Activated T-helper 2 cell treated with anti-CD3 and anti-CD28 coated beads, Interferon-gamma antibody, Interleukin-2, Interleukin-4, amounts not matched to agents 10 μg/mL and 5 μg/mL and 100 μg/mL, durations not matched to agents 14 hours and 24 hours and 36 hours (primary cell): ENCODE measurements at regions not wholly inside any gene's neighbourhood (a gene's known extent, or its start where the extent isn't known, plus 50 kb on each side); places are given as distances from the start of the nearest gene placed in this dataset.
"Not testable (repeated sequence)": the region's sequence is repeated elsewhere in the genome, so short reads cannot be mapped to it uniquely, and the experiment has no call there.

Experiments
- DNase-seq: peaks from one replicate; pipeline ENCODE4 v3.0.0; 2021; ENCODE audit warnings: low spot score
- H3K27ac Mint-ChIP-seq: one replicate; pipeline ENCODE4 v1.8.0; 2021; ENCODE audit warnings: mixed read lengths
- H3K27me3 Mint-ChIP-seq: one replicate; pipeline ENCODE4 v1.8.0; 2021; ENCODE audit warnings: low read depth, mixed read lengths
- H3K36me3 Mint-ChIP-seq: one replicate; pipeline ENCODE4 v1.8.0; 2021; ENCODE audit warnings: low read depth, mixed read lengths
- H3K4me1 Mint-ChIP-seq: one replicate; pipeline ENCODE4 v1.8.0; 2021; ENCODE audit warnings: low read depth, mixed read lengths
- H3K4me3 Mint-ChIP-seq: one replicate; pipeline ENCODE4 v1.8.0; 2021; ENCODE audit warnings: low read depth, mild to moderate bottlenecking, moderate library complexity, mixed read lengths
- H3K9me3 Mint-ChIP-seq: one replicate; pipeline ENCODE4 v1.8.0; 2021; ENCODE audit warnings: mixed read lengths
- intact Hi-C: fragments of 100-400 bp; cut with micrococcal nuclease; formaldehyde crosslinking; loops from one replicate; pipeline ENCODE4 v1.15.1; 2023

- no peaks in the 10 kb centered on the region for H3K36me3 Mint-ChIP-seq
- no peak for DNase-seq
- no peak overlapping the region for H3K27ac Mint-ChIP-seq
- no peak overlapping the region for H3K4me3 Mint-ChIP-seq
- intact Hi-C loops, result no loop called here
- H3K9me3 Mint-ChIP-seq, result no peaks in the 10 kb centered on the region
- H3K27me3 Mint-ChIP-seq, result peaks cover 9% of the 10 kb centered on the region
- no peaks in the 10 kb centered on the region for H3K4me1 Mint-ChIP-seq
These were observed 155.7 kb downstream of the PTPRU start for GRCh38 chr1:29392036-29392435.

- Mint-ChIP-seq H3K27ac (no peak overlapping the region), H3K9me3 (no peaks in the 10 kb centered on the region), H3K36me3 (no peaks in the 10 kb centered on the region), H3K4me1 (no peaks in the 10 kb centered on the region), H3K27me3 (peaks cover 11% of the 10 kb centered on the region), H3K4me3 (no peak overlapping the region)
- intact Hi-C loops, result no loop called here
- no peak for DNase-seq
These were observed 155.1 kb downstream of the PTPRU start for GRCh38 chr1:29391362-29391880.

GRCh38 chr1:29390491-29391361 lies 154.4 kb downstream of the PTPRU start:
- no peaks in the 10 kb centered on the region for H3K36me3 Mint-ChIP-seq
- DNase-seq, result no peak
- H3K4me3 Mint-ChIP-seq, result no peak overlapping the region
- intact Hi-C loops, result no loop called here
- H3K27me3 Mint-ChIP-seq, result peaks cover 11% of the 10 kb centered on the region
- H3K9me3 Mint-ChIP-seq, result no peaks in the 10 kb centered on the region
- H3K27ac Mint-ChIP-seq, result no peak overlapping the region
- H3K4me1 Mint-ChIP-seq, result no peaks in the 10 kb centered on the region

GRCh38 chr1:29390075-29390474 lies 153.8 kb downstream of the PTPRU start:
- Mint-ChIP-seq H3K9me3 (no peaks in the 10 kb centered on the region), H3K27ac (no peak overlapping the region), H3K36me3 (no peaks in the 10 kb centered on the region), H3K4me3 (no peak overlapping the region), H3K27me3 (peaks cover 11% of the 10 kb centered on the region), H3K4me1 (no peaks in the 10 kb centered on the region)
- intact Hi-C loops, result no loop called here
- no peak for DNase-seq

- no peak for DNase-seq
- H3K4me1 Mint-ChIP-seq, result no peaks in the 10 kb centered on the region
- no peaks in the 10 kb centered on the region for H3K36me3 Mint-ChIP-seq
- intact Hi-C loops, result no loop called here
- no peak overlapping the region for H3K4me3 Mint-ChIP-seq
- H3K27me3 Mint-ChIP-seq, result peaks cover 11% of the 10 kb centered on the region
- H3K9me3 Mint-ChIP-seq, result no peaks in the 10 kb centered on the region
- H3K27ac Mint-ChIP-seq, result no peak overlapping the region
These were observed 153.3 kb downstream of the PTPRU start for GRCh38 chr1:29389533-29390041.

GRCh38 chr1:29388884-29389283 lies 152.6 kb downstream of the PTPRU start:
- Mint-ChIP-seq H3K4me1 (no peaks in the 10 kb centered on the region), H3K27me3 (peaks cover 12% of the 10 kb centered on the region)
- no peak for DNase-seq

GRCh38 chr1:29388170-29388569 lies 151.8 kb downstream of the PTPRU start:
- intact Hi-C loops, result no loop called here
- Mint-ChIP-seq H3K27ac (no peak overlapping the region), H3K4me1 (no peaks in the 10 kb centered on the region), H3K27me3 (peaks cover 16% of the 10 kb centered on the region), H3K36me3 (no peaks in the 10 kb centered on the region), H3K4me3 (no peak overlapping the region), H3K9me3 (no peaks in the 10 kb centered on the region)
- DNase-seq, result no peak

More at GRCh38 chr1:29388884-29389283, 152.6 kb downstream of the PTPRU start:
- Mint-ChIP-seq H3K27ac (no peak overlapping the region), H3K4me3 (no peak overlapping the region), H3K36me3 (no peaks in the 10 kb centered on the region), H3K9me3 (no peaks in the 10 kb centered on the region)
- intact Hi-C loops, result no loop called here

- no peak for DNase-seq
- intact Hi-C loops, result no loop called here
- H3K27me3 Mint-ChIP-seq, result peaks cover 16% of the 10 kb centered on the region
- no peak overlapping the region for H3K27ac Mint-ChIP-seq
- H3K9me3 Mint-ChIP-seq, result no peaks in the 10 kb centered on the region
- no peaks in the 10 kb centered on the region for H3K4me1 Mint-ChIP-seq
- H3K4me3 Mint-ChIP-seq, result no peak overlapping the region
- no peaks in the 10 kb centered on the region for H3K36me3 Mint-ChIP-seq
These were observed 150.9 kb downstream of the PTPRU start for GRCh38 chr1:29387210-29387609.

- H3K4me3 Mint-ChIP-seq, H3K4me1 Mint-ChIP-seq, H3K9me3 Mint-ChIP-seq, intact Hi-C loops, H3K36me3 Mint-ChIP-seq, H3K27ac Mint-ChIP-seq, DNase-seq: not testable (repeated sequence)
- peaks cover 16% of the 10 kb centered on the region for H3K27me3 Mint-ChIP-seq
These were observed 150.1 kb downstream of the PTPRU start for GRCh38 chr1:29386453-29386852.

GRCh38 chr1:29385966-29386365 lies 149.6 kb downstream of the PTPRU start:
- DNase-seq, result no peak
- Mint-ChIP-seq H3K4me1 (no peaks in the 10 kb centered on the region), H3K9me3 (no peaks in the 10 kb centered on the region), H3K4me3 (no peak overlapping the region), H3K36me3 (no peaks in the 10 kb centered on the region), H3K27me3 (peaks cover 16% of the 10 kb centered on the region), H3K27ac (no peak overlapping the region)
- intact Hi-C loops, result no loop called here

GRCh38 chr1:29384496-29385015 lies 148.2 kb downstream of the PTPRU start:
- H3K9me3 Mint-ChIP-seq, result peaks cover under 1% of the 10 kb centered on the region
- peaks cover 16% of the 10 kb centered on the region for H3K27me3 Mint-ChIP-seq
- intact Hi-C loops, result no loop called here
- no peak for DNase-seq
- H3K27ac Mint-ChIP-seq, result no peak overlapping the region
- no peak overlapping the region for H3K4me3 Mint-ChIP-seq
- H3K36me3 Mint-ChIP-seq, result peaks cover under 1% of the 10 kb centered on the region
- no peaks in the 10 kb centered on the region for H3K4me1 Mint-ChIP-seq

- peaks cover 7% of the 10 kb centered on the region for H3K9me3 Mint-ChIP-seq
- no peak overlapping the region for H3K4me3 Mint-ChIP-seq
- H3K27me3 Mint-ChIP-seq, result peaks cover 16% of the 10 kb centered on the region
- DNase-seq, result no peak
- H3K36me3 Mint-ChIP-seq, result peaks cover 3% of the 10 kb centered on the region
- H3K27ac Mint-ChIP-seq, result no peak overlapping the region
- intact Hi-C loops, result no loop called here
- no peaks in the 10 kb centered on the region for H3K4me1 Mint-ChIP-seq
These were observed 147.5 kb downstream of the PTPRU start for GRCh38 chr1:29383746-29384371.
